Ammon's horn (tissue), 1 donor: ENCODE measurements at regions not wholly inside any gene's neighbourhood (a gene's known extent, or its start where the extent isn't known, plus 50 kb on each side); places are given as distances from the start of the nearest gene placed in this dataset.
"Not testable (repeated sequence)": the region's sequence is repeated elsewhere in the genome, so short reads cannot be mapped to it uniquely, and the experiment has no call there.

ENCODE experiments used
- DNase-seq: peaks from one replicate; pipeline ENCODE4 v3.0.0-alpha.2; 2016; ENCODE audit warnings: low spot score

DNA sequence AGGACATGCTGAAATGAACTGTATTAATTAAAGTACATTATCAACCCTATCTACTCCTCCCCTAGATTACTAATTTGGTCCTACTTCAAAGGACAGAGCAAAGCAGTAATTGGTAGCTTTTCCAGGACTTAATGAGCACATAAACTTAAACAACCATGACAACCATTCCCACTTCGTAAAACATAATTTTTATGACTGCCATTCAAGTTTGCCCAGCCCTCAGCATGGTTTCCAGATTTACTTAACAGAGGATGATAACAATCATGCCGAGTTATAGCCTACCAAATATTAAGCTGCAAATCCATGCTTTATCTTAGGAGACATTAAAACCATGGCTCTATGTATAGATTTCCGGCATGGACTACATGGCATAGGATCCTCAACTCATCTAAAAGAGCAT lies 401.1 kb upstream of the CHAC2 start:
- no peak for DNase-seq

DNA sequence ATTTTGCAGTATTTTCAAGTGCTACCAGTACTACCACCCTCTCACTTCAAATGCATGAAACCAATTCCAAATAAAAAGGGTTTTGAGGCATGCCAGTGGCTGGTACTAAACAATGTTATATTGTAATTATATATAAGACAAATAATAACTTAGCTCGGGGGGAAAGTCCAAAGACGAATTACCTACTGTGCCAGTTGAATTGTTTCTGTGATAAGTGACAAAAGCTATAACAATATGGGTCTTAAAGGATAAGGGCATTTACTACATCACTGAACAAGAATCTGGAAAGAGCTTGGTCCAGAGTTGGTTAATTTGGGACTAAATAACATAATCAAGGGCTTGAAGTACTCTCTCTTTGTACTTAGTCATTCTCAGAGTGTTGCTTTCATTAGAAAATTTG lies 404.7 kb upstream of the CHAC2 start:
- DNase-seq: no peak

DNA sequence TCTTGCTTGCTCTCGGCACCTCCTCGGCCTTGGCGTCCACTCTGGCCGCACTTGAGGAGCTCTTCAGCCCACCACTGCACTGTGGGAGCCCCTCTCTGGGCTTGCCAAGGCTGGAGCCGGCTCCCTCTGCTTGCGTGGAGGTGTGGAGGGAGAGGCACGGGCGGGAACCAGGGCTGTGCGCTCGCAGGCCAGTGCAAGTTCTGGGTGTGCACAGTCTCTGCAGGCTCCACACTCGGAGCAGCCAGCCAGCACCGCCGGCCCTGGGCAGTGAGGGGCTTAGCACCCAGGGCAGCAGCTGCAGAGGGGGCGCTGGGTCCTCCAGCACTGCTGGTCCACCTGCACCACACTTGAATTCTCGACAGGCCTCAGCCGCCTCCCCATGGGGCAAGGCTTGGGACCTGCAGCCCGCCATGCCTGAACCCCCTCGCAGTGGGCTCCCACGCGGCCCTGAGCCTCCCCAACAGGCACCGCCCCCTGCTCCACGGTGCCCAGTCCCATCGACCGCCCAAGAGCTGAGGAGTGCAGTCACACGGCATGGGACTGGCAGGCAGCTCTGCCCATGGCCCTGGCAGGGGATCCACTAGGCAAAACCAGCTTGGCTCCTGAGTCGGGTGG lies 411.2 kb upstream of the CHAC2 start:
- DNase-seq: no peak

DNA sequence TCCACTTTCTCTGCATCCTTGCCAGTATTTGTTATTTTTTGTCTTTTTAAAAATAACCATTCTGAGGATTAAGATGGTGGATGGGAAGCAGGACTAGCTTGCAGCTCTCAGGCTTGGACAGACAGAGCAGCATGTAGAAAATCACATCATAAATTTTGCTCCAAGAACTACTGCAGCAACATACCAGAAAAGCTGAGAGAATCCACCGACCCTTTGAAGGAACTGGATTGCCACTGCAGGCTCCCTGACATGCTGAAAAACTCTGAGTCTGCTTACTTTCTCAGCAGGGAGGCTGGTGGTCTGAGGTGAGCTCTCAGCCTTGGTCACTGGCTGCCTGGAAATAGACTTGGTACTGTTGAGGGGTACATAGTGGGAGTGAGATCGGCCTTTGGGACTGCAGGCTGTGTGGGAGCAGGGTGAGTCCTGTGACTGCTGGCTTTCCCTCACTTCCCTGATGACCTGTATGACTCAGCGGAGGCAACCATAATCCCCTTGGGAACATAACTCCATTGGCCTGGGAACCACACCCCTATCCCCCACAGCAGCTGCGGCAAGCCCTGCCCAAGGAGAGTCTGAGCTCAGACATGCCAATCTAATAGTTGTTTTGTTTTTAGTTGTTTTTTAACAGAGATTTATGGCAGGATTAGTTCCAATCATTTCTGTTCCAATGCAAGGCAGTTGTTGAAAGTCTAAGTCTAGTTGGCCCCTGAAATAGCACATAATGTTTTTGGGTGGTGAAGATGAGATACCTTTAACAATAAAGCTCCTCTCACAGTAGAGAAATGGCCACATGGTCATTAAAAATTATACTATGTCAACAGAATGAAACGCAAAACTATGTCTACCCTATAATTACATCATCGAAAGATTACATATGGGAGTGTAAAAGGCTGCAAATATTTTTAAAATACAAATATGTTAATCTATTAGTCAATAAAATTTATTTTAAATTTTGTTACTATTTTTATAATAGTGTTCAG lies 414.2 kb upstream of the CHAC2 start:
- DNase-seq: no peak

DNA sequence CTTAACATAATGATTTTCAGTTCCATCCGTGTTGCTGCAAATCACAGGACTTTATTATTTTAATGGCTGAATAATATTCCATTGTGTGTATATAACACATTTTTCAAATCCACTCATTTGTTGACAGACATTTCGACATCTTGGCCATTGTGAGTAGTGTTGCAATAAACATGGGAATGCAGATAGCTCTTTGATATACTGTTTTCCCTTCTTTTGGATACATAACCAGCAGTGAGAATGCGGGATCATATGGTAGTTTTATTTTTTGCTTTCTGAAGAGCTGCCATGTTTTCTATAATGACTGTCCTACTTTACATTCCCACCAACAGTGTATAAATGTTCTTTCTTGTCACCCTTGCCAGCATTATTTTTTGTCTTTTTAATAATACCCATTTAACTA lies 420.3 kb upstream of the CHAC2 start:
- no peak for DNase-seq

DNA sequence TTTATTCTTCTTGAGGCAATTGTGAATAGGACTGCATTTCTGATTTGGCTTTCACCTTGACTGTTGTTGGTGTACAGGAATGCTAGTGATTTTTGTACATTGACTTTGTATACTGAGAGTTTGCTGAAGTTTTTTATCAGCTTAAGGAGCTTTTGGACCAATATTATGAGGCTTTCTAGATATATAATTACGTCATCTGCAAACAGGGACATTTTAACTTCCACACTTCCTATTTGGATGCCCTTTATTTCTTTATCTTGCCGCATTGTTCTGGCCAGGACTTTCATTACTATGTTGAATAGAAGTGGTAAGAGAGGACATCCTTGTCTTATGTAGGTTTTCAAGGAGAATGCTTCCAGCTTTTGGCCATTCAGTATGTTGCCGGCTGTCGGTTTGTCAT lies 425.4 kb upstream of the CHAC2 start:
- no peak for DNase-seq

DNA sequence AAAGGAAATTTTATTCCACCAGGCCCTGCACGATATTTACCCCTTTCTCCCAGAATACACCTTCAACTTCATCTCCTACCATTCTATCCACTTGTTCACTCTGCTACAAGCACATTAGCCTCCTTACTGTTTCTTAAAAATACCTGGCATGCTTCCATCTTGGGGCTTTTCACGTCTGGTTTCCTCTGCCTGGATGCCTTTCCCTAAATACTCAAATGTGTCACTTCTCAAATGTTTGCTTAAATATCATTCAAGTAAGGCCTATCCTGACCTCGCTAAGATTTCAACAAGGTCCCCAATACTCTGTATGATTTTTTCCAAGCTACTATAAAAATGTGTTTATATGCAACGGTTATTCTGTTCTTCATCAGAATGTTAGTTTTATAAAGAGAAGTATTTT lies 433.0 kb upstream of the CHAC2 start:
- no peak for DNase-seq

DNA sequence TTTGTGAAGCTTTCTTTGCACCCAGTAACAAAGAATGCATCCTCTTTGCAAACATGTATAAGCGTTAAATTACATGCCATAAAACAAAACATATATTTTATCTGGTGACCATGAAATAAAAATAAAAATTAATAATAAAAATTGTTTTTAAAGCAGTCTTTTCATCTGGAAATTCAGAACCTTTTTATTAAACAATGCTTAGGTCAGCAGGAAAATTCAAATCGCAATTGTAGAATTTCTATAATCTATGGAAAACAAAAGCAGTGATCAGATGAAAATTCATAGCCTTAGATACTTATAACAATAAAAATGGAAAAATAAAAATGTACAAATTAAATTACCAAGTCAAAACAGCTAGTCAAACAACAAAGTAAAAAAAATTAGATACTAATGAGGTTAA lies 435.9 kb upstream of the CHAC2 start:
- no peak for DNase-seq

DNA sequence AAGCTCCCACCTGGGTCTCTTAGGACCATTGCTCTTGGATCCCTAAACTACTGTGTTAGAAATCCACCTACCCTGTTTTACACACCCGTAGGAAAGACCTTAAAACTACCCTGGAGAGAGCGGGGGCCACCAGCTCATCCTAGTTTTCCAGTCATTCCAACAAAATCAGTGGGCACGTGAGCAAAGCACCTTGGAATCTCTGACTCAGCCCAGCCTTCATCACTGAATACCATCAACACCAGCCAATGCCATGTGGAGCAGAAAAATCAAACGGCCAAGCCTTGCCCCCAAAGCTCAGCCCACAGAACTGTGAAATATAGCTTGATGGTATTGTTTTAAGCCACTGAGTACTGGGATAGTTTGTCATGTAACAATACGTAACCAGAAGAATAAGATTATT lies 449.7 kb upstream of the CHAC2 start:
- no peak for DNase-seq

DNA sequence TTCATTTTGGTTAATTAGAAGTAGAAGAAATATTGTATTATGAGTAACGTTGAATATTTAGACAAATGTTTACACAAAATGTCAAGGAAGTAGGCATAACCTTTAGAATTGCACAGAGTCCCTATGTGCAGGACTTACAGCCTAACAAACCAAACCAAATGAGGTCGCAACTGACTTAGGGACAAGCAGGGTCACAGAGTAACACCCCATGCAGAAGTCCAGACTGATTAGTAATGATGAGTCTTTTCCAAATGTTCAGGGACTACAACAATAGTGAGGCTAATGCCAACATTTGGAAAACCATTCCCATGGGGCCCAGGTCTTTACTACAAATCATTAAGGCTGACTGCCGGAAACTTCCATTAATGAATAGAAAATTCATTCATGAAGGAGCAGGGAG lies 452.5 kb upstream of the CHAC2 start:
- no peak for DNase-seq

DNA sequence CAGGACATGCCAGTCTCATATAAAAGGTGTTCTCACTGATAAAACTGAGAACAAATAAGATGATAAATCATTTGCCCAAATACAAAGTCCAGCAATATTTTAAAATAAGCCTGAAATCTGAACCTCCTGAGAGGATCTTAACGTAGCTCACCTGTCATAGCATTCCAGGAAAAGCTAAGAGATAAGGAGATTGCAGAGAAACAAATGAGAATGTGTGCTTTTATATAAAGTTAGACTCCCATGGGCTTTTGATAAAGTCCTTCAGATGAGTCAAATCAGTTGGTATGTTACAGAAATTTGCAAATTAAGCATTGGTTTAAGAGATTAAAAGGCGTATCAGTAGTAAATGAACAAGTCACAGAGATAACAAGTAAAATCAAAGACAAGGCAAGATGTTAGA lies 452.9 kb upstream of the CHAC2 start:
- no peak for DNase-seq

DNA sequence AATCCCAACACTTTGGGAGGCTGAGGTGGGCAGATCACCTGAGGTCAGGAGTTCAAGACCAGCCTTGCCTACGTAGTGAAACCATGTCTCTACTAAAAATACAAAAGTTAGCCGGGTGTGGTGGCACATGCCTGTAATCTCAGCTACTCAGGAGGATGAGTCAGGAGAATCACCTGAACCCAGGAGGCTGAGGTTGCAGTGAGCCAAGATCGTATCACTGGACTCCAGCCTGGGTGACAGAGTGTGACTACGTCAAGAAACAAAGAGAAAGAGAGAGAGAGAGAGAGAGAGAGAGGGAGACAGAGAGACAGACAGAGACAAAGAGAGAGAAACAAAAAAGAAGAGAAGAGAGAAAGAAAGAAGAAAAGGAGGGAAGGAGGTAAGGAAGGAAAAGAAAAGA lies 454.0 kb upstream of the CHAC2 start:
- not testable (repeated sequence) for DNase-seq

DNA sequence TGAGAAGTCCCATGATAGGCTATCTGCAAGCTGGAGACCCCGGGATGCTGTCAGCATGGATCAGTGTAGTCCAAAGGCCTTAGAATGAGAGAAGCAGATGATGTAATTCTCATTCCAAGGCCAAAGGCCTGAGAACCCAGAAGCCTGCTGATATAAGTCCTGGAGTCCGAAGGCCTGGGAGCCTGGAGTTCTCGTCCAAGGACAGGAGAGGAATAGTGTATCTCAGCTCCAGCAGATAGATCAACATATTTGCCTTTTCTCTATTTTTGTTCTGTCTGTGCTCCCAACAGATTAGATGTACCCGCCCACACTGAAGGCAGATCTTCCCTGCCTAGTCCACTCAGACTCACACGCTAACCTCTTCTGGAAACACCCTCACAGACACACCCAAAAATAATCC lies 454.9 kb upstream of the CHAC2 start:
- DNase-seq: no peak

DNA sequence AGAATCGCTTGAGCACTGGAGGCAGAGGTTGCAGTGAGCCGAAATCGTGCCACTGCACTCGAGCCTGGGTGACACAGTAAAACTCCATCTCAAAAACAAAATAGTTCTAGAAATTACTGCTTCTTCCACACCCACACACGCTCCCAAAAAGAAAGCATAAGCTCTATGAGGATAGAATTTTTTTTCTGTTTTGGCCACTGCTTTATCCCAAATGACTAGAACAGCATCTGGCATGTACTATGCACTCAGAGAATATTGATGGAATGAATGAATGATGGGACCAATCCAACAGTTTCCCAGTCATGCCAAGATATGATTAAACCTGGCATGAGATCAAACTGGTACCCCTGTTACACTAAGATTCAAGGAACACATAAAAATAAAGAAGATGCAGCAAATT lies 455.4 kb upstream of the CHAC2 start:
- DNase-seq: peak; percentile 12

DNA sequence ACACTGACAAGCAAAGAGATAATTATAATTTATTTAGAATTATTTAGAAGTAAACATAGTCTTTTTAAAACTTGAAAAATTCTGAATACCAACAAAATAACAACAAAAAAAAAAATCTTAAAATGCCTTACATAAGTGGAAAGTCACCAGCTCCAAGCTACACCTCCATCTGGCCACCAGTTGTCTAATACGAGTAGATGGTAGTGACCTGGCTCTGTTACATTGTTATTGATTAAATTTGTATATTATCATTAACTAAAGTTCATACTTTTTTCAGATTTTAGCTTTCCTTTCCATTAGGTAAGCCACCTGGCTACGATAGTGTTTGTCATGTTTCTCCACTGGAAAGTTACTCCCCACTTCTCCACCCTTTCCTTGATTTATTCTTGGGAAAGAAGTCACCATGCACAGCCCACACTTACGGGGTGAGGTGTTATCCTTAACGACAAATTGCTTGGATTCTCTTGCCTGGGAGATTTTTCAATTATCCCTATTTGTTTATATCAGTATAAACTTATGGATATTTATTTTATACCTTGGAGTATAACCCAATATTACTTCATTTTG lies 464.5 kb upstream of the CHAC2 start:
- no peak for DNase-seq

DNA sequence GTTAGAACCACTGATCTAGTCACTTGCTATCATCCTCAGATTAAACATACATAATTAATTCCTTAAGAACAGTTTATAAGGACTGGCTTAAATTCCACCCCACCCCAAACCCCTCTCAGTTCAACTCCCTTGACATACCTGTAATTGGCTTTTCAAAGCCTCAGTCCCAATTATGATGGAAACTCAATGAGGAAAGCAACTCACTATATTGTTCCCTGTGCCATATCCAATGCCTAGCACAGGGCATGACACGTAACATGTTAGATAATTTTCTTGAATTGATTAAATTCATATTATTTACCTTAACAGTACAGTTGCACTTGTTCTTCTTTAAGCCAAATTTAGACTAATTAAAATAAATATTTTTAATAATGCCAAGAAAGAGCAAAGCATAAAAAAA lies 465.1 kb upstream of the CHAC2 start:
- no peak for DNase-seq

DNA sequence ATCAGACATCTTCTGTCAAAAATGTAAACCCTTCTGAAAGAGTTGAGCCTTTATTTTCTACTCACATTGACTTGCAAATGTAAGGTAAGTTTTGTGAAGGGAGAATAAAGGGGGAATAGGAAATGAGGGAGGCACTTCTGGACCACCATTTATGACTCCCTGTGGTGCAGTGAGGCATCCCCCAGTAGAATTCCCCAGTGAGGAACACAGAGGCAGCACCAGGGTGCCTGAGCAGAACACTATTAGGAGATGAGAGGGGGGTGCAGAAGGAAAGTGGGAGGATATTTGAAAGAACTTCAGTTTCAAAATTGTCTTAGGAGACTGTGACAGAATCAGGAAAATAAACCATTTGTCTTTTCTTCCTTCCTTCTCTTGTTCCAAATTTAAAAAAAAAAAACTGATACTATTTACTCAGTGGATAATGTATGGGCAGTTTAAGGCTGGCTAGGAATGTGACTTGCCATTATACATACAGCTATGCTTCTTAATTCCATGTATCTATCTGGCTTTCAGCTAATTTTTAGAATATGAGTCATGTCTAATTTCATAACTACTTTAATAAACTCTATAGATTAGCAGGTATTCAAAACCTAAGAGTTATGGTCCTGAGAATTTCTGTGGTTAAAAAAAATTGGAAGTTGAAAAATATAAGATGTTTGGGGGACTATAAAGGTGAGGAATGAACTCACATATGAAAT lies 478.1 kb upstream of the CHAC2 start:
- DNase-seq: no peak

DNA sequence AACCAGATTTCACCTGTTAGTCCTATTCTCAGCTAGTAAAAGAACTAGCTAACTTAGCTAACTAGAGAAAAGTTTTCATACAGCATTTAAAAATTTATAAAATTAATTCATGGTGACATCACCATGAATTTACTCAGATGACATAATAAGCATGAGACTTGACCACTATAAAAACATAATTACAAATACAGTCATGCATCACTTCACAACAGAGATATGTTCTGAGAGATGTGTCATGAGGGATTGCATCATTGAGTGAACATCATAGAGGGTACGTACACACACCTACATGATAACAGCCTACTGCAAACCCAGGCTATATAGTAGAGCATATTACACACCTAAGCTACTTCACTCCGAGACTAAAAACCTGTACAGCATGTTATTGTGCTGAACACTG lies 481.3 kb upstream of the CHAC2 start:
- DNase-seq: no peak

DNA sequence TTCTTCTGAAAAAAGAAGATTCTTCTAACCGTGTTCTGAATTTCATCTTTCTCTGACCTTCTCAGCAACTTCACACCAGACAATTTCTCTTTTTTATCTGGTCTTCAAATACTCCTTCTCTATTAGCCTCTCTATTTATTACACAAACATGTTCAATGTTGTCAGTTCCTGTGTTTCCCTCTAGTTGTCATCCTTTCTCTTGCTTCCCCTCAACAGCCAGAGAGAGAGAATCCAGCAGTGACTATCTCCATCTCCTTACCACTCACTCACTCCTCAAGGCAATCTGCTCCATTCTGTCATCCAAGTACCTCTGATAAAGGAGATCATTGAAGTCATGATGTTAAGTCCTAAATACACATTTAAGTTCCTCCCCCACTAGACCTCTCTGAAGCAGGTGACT lies 491.9 kb upstream of the CHAC2 start:
- DNase-seq: no peak

DNA sequence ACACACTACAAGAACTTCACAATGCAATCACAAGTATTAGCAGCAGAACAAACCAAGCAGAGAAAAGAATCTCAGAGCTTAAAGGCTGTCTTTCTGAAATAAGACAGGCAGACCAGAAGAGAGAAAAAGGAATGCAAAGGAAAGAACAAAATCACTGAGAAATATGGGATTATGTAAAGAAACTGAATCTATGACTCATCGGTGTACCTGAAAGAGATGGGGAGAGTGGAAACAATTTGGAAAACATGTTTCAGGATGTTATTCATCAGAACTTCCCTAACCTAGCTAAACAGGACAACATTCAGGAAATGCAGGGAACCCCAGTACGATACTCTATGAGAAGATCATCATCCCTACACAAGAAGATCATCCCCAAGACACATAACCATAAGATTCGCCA lies 499.0 kb upstream of the CHAC2 start:
- no peak for DNase-seq

DNA sequence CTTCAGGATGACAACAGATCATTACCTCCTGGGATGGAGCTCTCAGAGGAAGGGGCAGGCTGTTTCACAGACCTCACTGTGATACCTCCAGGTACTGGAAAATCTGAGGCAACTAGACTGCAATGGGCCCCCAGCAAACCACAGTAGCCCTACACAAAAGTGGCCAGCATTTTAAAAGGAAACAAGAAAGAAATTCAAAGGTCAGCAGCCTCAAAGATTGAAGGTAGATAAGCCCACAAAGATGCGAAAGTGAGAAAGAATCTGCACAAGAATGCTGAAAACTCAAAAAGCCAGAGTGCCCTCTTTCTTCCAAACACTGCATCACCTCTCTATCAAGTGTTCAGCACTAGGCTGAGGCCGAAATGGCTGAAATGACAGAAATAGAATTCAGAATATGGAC lies 499.5 kb upstream of the CHAC2 start:
- DNase-seq: no peak

DNA sequence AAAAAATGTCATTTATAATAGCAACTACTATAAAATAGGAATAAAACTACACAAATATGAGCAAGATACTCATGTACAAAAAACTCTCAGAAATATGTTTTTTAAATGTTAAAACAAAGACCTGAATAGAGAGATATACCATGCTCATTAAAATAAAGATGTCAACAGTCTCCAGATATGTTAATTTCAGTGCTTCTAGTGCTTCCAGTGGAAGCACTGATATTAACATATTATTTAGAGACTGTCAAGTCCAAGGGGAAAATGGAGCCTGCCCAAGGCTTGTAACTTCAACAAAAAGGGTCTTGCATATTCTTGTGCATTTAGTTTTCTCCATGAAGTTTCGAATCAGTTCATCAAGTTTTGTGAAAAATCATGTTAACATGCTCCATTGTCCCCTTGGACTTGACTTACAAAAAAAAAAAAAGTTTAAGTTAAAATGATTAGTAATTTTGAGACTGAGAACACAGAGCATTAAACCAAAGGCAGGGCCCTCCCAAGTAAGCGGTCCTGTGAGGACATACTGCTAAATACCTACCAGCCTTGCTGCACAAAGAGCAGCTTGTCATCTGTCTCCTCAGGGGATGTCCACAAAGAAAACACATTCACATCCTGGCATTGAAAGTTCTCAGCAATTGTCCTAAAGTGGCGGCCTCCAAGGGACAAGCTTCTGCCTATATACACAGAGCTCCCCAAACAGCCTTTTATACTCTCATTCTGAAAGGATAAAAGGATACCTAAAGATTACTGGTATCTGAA lies 501.9 kb upstream of the CHAC2 start:
- no peak for DNase-seq
